Loucy (cell line): ENCODE measurements at regions not wholly inside any gene's neighbourhood (a gene's known extent, or its start where the extent isn't known, plus 50 kb on each side); places are given as distances from the start of the nearest gene placed in this dataset.

ENCODE experiments used
- H2AFZ ChIP-seq: fragments of 200-600 bp; sonication (generic); 2 replicates; pipeline ENCODE4 v1.6.0; 2016; ENCODE audit warnings: antibody characterized with exemption, mild to moderate bottlenecking, low read length, moderate library complexity
- H3F3A ChIP-seq: fragments of 200-600 bp; 2 replicates; pipeline ENCODE4 v1.6.0; 2016; ENCODE audit warnings: antibody characterized with exemption, low read depth, mild to moderate bottlenecking
- H3K27me3 ChIP-seq: fragments of 200-600 bp; sonication (generic); 2 replicates; pipeline ENCODE4 v1.6.1; 2014; ENCODE audit warnings: low read length, mild to moderate bottlenecking; ENCODE audit not compliant: insufficient read depth, poor library complexity, severe bottlenecking
- H3K36me3 ChIP-seq: fragments of 200-600 bp; sonication (generic); 2 replicates; pipeline ENCODE4 v1.6.1; 2016; ENCODE audit warnings: low read length; ENCODE audit not compliant: insufficient read depth
- H3K4me1 ChIP-seq: fragments of 200-600 bp; sonication (generic); 2 replicates; pipeline ENCODE4 v1.5.1; 2014; ENCODE audit warnings: low read length, mild to moderate bottlenecking; ENCODE audit not compliant: insufficient read depth, poor library complexity, severe bottlenecking
- H3K4me2 ChIP-seq: fragments of 200-600 bp; sonication (generic); 2 replicates; pipeline ENCODE4 v1.6.0; 2014; ENCODE audit warnings: antibody characterized with exemption, low read length, low read depth, mild to moderate bottlenecking; ENCODE audit not compliant: poor library complexity, severe bottlenecking
- H3K4me3 ChIP-seq: fragments of 200-600 bp; sonication (generic); 2 replicates; pipeline ENCODE4 v1.5.1; 2014; ENCODE audit warnings: low read length, mild to moderate bottlenecking, mixed read lengths; ENCODE audit not compliant: poor library complexity, severe bottlenecking
- H3K79me2 ChIP-seq: fragments of 200-600 bp; sonication (generic); 2 replicates; pipeline ENCODE4 v1.6.1; 2014; ENCODE audit warnings: low read length; ENCODE audit not compliant: insufficient read depth
- H3K9ac ChIP-seq: fragments of 200-600 bp; sonication (generic); 2 replicates; pipeline ENCODE4 v1.6.0; 2014; ENCODE audit warnings: mild to moderate bottlenecking, low read depth, low read length, moderate library complexity; ENCODE audit not compliant: poor library complexity, severe bottlenecking
- H3K9me2 ChIP-seq: fragments of 200-600 bp; sonication (generic); replicated peaks from 2 replicates; pipeline ENCODE4 v1.6.1; 2016; ENCODE audit warnings: low read depth, low read length, mixed read lengths
- H3K9me3 ChIP-seq: fragments of 200-600 bp; sonication (generic); 2 replicates; pipeline ENCODE4 v1.6.1; 2014; ENCODE audit warnings: mild to moderate bottlenecking, antibody characterized with exemption, low read length, low read depth; ENCODE audit not compliant: insufficient read depth
- H4K20me1 ChIP-seq: fragments of 200-600 bp; sonication (generic); 2 replicates; pipeline ENCODE4 v1.6.0; 2014; ENCODE audit warnings: antibody characterized with exemption, low read length, mild to moderate bottlenecking; ENCODE audit not compliant: insufficient read depth, poor library complexity, severe bottlenecking
- EZH2phosphoT487 ChIP-seq: fragments of 200-600 bp; IDR thresholded peaks from 2 replicates; pipeline ENCODE4 v1.6.1; 2018; ENCODE audit warnings: antibody characterized with exemption, mild to moderate bottlenecking, moderate library complexity, borderline replicate concordance
- TF ChIP-seq, protein P1 (sequence below): fragments of 200-600 bp; sonication (generic); conservative IDR thresholded peaks from 2 replicates; pipeline ENCODE4 v1.5.1; 2014; ENCODE audit warnings: mild to moderate bottlenecking, antibody characterized with exemption, low read length

DNA sequence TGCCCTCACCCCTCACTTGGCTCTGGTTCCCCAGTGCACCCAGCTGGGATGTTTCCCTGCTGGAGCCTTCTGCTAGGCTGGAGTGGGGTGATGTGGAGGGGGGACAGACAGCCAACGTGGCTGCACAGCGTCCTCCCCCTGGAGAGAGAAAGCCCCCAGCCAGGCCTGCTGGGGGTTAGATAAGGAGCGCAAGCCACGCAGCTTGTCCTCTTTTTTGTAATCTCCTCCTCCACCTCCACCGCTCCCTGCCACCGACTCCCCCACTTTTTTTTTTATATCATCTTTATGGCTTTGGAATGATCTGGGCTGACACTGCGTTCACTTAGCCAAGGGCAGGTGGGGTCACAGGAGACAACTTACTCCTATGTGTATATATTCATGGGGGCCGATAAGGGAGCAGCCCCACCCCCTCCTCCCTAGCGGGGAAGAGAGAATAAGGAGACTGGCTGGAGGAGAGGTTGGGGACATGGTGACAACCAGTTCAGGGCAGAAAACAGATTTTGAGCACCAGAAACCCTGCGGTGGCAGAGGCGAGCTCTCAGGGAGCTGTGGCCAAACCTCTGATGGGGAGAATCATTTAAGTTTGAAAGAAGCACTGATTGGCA, 169.9 kb upstream of the LHX5 start:
- no peaks in the 10 kb centered on the region for H3K27me3 ChIP-seq
- no peak overlapping the region for H3K4me2 ChIP-seq
- no peaks in the 10 kb centered on the region for H3K9me3 ChIP-seq
- H2AFZ ChIP-seq, result no peak overlapping the region
- H3F3A ChIP-seq, result no peaks in the 10 kb centered on the region
- H3K4me1 ChIP-seq, result no peaks in the 10 kb centered on the region
- no peaks in the 10 kb centered on the region for H4K20me1 ChIP-seq
- no peak overlapping the region for H3K4me3 ChIP-seq
- H3K9me2 ChIP-seq, result no peaks in the 10 kb centered on the region
- no peak overlapping the region for H3K9ac ChIP-seq
- TF ChIP-seq, protein P1, sequence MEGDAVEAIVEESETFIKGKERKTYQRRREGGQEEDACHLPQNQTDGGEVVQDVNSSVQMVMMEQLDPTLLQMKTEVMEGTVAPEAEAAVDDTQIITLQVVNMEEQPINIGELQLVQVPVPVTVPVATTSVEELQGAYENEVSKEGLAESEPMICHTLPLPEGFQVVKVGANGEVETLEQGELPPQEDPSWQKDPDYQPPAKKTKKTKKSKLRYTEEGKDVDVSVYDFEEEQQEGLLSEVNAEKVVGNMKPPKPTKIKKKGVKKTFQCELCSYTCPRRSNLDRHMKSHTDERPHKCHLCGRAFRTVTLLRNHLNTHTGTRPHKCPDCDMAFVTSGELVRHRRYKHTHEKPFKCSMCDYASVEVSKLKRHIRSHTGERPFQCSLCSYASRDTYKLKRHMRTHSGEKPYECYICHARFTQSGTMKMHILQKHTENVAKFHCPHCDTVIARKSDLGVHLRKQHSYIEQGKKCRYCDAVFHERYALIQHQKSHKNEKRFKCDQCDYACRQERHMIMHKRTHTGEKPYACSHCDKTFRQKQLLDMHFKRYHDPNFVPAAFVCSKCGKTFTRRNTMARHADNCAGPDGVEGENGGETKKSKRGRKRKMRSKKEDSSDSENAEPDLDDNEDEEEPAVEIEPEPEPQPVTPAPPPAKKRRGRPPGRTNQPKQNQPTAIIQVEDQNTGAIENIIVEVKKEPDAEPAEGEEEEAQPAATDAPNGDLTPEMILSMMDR, result no peak
- TF ChIP-seq EZH2phosphoT487, result no peak
- H3K36me3 ChIP-seq, result no peaks in the 10 kb centered on the region
- H3K79me2 ChIP-seq, result no peaks in the 10 kb centered on the region

DNA sequence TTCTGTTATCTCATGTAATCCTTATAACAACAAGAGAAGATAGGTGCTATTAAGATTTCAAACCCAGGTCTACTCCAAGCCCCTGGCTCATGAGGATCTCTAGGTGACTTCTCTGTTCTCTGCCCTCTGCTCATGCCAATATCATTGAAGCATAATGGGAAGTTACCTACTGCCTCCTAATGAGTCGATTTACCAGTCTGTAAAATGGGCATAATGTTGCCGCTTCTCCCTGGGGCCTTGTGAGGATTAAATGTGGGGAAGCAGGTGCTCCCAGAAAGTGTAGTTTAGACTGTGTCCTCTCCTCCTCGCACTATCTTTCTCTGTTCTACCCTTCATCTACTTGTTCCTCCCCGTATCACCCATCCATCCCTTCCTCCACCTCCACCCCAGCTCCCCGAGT, 169.2 kb upstream of the LHX5 start:
- Histone ChIP-seq H3K4me2 (no peak overlapping the region), H4K20me1 (no peaks in the 10 kb centered on the region), H3K27me3 (no peaks in the 10 kb centered on the region), H2AFZ (no peak overlapping the region), H3K79me2 (no peaks in the 10 kb centered on the region), H3K9me3 (no peaks in the 10 kb centered on the region), H3K9me2 (no peaks in the 10 kb centered on the region), H3K4me1 (no peaks in the 10 kb centered on the region), H3K36me3 (no peaks in the 10 kb centered on the region), H3F3A (no peaks in the 10 kb centered on the region), H3K4me3 (no peak overlapping the region), H3K9ac (no peak overlapping the region)
- TF ChIP-seq EZH2phosphoT487, result no peak
- TF ChIP-seq, protein P1, result no peak

DNA sequence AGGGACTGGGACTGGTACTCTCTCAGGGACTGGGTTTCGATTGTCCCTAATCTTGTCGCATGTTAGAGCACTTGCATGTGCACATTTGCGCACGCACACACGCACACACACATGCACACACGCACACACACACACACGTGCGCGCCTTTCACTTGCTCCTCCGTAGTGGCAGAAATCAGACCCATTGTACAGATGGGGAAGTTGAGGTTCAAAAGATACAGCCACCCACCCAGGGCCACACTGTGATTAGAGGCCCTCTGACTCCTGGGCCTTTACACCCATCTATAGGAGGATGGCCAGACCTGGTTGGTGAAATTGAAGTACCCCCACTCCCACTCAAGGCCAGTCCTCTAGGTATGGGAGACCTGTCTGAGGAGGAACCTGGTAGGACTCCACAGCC, 167.8 kb upstream of the LHX5 start:
- Histone ChIP-seq H3K4me1 (no peaks in the 10 kb centered on the region), H3K9me3 (no peaks in the 10 kb centered on the region), H3K4me2 (no peak overlapping the region), H3K27me3 (no peaks in the 10 kb centered on the region), H3F3A (no peaks in the 10 kb centered on the region), H3K9me2 (no peaks in the 10 kb centered on the region), H3K4me3 (no peak overlapping the region), H3K79me2 (no peaks in the 10 kb centered on the region), H3K9ac (no peak overlapping the region), H3K36me3 (no peaks in the 10 kb centered on the region), H4K20me1 (no peaks in the 10 kb centered on the region), H2AFZ (no peak overlapping the region)
- no peak for TF ChIP-seq EZH2phosphoT487
- TF ChIP-seq, protein P1, result no peak
